NK-92 treated with Interleukin-12 subunit alpha and Interleukin-12 subunit beta, amount 100 ng/mL, for 24 hours (cell line): ENCODE measurements at regions not wholly inside any gene's neighbourhood (a gene's known extent, or its start where the extent isn't known, plus 50 kb on each side); places are given as distances from the start of the nearest gene placed in this dataset.

Experiments
- DNase-seq: peaks from one replicate; lab custom pipeline; 2025; lab: John Stamatoyannopoulos, UW

- DNase-seq = no peak
These were observed 105.4 kb upstream of the LY86 start for GRCh38 chr6:6483168-6483567.

- no peak for DNase-seq
These were observed 104.8 kb upstream of the LY86 start for GRCh38 chr6:6483733-6484132.

GRCh38 chr6:6484681-6485080, 103.8 kb upstream of the LY86 start:
- no peak for DNase-seq

GRCh38 chr6:6486595-6486994, 101.9 kb upstream of the LY86 start:
- DNase-seq = no peak

- no peak for DNase-seq
These were observed 96.8 kb upstream of the LY86 start for GRCh38 chr6:6491761-6492160.

- DNase-seq = no peak
These were observed 95.8 kb upstream of the LY86 start for GRCh38 chr6:6492675-6493074.

GRCh38 chr6:6494139-6494538, 94.4 kb upstream of the LY86 start:
- DNase-seq = peak; percentile 44

- DNase-seq = peak; percentile 18
These were observed 93.8 kb upstream of the LY86 start for GRCh38 chr6:6494677-6495076.

- DNase-seq = no peak
These were observed 92.7 kb upstream of the LY86 start for GRCh38 chr6:6495851-6496250.

GRCh38 chr6:6497541-6497940, 91.0 kb upstream of the LY86 start:
- no peak for DNase-seq

GRCh38 chr6:6497976-6498375, 90.5 kb upstream of the LY86 start:
- no peak for DNase-seq

GRCh38 chr6:6503191-6503590, 85.3 kb upstream of the LY86 start:
- DNase-seq = no peak

- no peak for DNase-seq
These were observed 83.4 kb upstream of the LY86 start for GRCh38 chr6:6505111-6505510.

- no peak for DNase-seq
These were observed 79.9 kb upstream of the LY86 start for GRCh38 chr6:6508643-6509042.

- no peak for DNase-seq
These were observed 79.2 kb upstream of the LY86 start for GRCh38 chr6:6509284-6509683.

GRCh38 chr6:6512711-6513110, 75.8 kb upstream of the LY86 start:
- no peak for DNase-seq

- DNase-seq = no peak
These were observed 72.6 kb upstream of the LY86 start for GRCh38 chr6:6515691-6516607.

- DNase-seq = no peak
These were observed 71.7 kb upstream of the LY86 start for GRCh38 chr6:6516666-6517458.

GRCh38 chr6:6518631-6519427, 69.7 kb upstream of the LY86 start:
- no peak for DNase-seq

GRCh38 chr6:6521961-6522482, 66.5 kb upstream of the LY86 start:
- no peak for DNase-seq

- DNase-seq = no peak
These were observed 65.8 kb upstream of the LY86 start for GRCh38 chr6:6522709-6523108.

GRCh38 chr6:6524951-6525350, 63.6 kb upstream of the LY86 start:
- no peak for DNase-seq
